ENCODE measurements at regions not wholly inside any gene's neighbourhood (a gene's known extent, or its start where the extent isn't known, plus 50 kb on each side); places are given as distances from the start of the nearest gene placed in this dataset.

- TF ChIP-seq, protein P1, sequence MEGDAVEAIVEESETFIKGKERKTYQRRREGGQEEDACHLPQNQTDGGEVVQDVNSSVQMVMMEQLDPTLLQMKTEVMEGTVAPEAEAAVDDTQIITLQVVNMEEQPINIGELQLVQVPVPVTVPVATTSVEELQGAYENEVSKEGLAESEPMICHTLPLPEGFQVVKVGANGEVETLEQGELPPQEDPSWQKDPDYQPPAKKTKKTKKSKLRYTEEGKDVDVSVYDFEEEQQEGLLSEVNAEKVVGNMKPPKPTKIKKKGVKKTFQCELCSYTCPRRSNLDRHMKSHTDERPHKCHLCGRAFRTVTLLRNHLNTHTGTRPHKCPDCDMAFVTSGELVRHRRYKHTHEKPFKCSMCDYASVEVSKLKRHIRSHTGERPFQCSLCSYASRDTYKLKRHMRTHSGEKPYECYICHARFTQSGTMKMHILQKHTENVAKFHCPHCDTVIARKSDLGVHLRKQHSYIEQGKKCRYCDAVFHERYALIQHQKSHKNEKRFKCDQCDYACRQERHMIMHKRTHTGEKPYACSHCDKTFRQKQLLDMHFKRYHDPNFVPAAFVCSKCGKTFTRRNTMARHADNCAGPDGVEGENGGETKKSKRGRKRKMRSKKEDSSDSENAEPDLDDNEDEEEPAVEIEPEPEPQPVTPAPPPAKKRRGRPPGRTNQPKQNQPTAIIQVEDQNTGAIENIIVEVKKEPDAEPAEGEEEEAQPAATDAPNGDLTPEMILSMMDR (IDR thresholded peaks at IDR 0.05; ENCODE audit: extremely low read depth, missing control alignments), result no peak
- no peak for DNase-seq (ENCODE audit: low spot score)
These were observed 177.8 kb downstream of the SERPINI1 start for GRCh38 chr3:167913219-167913835.

- DNase-seq (ENCODE audit: low spot score), result no peak
- TF ChIP-seq, protein P1 (IDR thresholded peaks at IDR 0.05; ENCODE audit: extremely low read depth, missing control alignments), result no peak
These were observed 174.4 kb downstream of the SERPINI1 start for GRCh38 chr3:167909952-167910351.

GRCh38 chr3:167909504-167909896 lies 174.0 kb downstream of the SERPINI1 start:
- TF ChIP-seq, protein P1 (IDR thresholded peaks at IDR 0.05; ENCODE audit: extremely low read depth, missing control alignments), result no peak
- no peak for DNase-seq (ENCODE audit: low spot score)

DNA sequence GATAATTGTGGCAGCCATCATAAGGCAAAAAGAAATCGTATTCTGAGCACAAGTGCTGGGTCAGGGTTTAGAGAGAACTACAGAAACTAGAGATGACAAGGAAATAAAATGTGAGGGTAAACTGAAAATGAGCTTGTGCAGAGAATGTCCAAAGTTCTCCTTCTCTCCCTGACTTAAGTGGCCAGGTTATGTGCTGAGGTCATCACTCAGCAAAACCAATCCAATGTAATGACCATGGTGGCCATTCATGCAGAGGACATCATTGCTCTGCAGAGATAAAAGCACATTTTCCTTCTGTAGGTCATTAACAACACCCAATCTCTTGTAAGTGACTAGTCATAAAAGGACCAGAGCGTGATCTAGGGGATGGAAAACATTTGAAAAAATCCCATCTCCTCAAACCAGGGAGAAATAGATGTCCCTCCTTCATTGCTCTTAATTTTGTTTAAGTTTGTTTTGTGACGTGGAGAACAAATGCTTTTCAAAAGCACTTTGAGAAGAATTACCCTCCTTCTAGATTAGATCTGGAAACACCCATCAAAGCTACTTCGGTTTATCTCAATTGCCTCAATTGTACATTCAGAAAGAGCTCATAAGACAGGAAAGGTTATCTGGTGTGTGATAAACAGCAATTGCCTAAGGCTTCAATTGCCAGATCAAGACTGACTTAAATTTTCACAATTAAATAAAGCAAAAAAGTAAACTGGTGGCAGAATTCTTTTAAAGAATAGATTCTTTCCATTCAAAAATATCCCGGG lies 173.4 kb downstream of the SERPINI1 start:
- TF ChIP-seq, protein P1 (IDR thresholded peaks at IDR 0.05; ENCODE audit: extremely low read depth, missing control alignments), result no peak

DNA sequence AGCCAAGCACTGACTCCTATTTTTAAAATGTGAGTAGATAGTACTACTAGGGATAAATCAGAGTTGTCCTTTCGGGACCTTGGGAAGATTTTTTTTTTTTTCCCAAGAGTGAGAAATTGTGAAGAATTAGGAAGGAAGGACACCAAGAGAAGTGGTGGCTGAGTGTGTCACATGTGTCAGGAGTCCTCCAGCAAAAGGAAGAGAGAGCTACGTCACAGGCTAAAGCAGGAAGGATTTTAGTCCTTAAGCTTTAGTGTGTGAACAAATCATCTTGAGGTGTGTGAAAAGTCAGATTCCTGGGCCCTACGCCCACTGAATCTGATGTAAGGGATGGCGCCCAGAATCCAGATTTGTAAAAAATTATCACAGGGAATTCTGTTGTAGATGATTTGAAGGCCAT lies 172.7 kb downstream of the SERPINI1 start:
- DNase-seq (ENCODE audit: low spot score), result no peak
- TF ChIP-seq, protein P1 (IDR thresholded peaks at IDR 0.05; ENCODE audit: extremely low read depth, missing control alignments), result no peak

More for the DNA sequence above, 173.4 kb downstream of the SERPINI1 start:
- no peak for DNase-seq (ENCODE audit: low spot score)

GRCh38 chr3:167901138-167901537 lies 165.6 kb downstream of the SERPINI1 start:
- TF ChIP-seq, protein P1 (IDR thresholded peaks at IDR 0.05; ENCODE audit: extremely low read depth, missing control alignments), result no peak
- no peak for DNase-seq (ENCODE audit: low spot score)

DNA sequence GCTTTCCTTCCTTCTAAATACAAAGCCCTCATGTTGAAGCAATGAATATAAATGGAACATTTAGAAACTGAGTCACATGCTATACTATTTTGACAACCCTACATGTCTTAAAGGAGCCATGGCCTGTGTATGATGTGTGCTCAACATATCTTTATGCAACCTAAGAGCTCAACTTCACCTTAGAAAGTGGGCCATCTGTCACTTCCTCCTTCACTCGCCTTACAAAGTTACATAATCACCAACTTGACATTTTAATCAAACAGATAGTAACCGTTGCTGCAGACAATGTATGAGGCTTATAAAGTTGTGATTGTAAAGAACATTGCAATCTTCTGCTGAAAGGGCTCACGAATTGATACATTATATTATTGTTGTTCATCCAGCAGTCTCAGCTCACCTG lies 163.6 kb downstream of the SERPINI1 start:
- DNase-seq (ENCODE audit: low spot score), result no peak
- TF ChIP-seq, protein P1 (IDR thresholded peaks at IDR 0.05; ENCODE audit: extremely low read depth, missing control alignments), result no peak
